HFFc6 (cell line): ENCODE measurements at regions not wholly inside any gene's neighbourhood (a gene's known extent, or its start where the extent isn't known, plus 50 kb on each side); places are given as distances from the start of the nearest gene placed in this dataset.
"Not testable (repeated sequence)": the region's sequence is repeated elsewhere in the genome, so short reads cannot be mapped to it uniquely, and the experiment has no call there.

Experiments
- DNase-seq: peaks from one replicate; pipeline ENCODE4 v3.0.0-alpha.2; 2018
- H3K27ac Mint-ChIP-seq: 2 replicates; pipeline ENCODE4 v1.8.0; 2020; ENCODE audit warnings: mild to moderate bottlenecking, mixed read lengths
- H3K27me3 Mint-ChIP-seq: 2 replicates; pipeline ENCODE4 v1.8.0; 2021; ENCODE audit warnings: mild to moderate bottlenecking, moderate library complexity, mixed read lengths; ENCODE audit not compliant: insufficient read depth
- H3K36me3 Mint-ChIP-seq: 2 replicates; pipeline ENCODE4 v1.8.0; 2021; ENCODE audit warnings: low read depth, mixed read lengths
- H3K4me1 Mint-ChIP-seq: 2 replicates; pipeline ENCODE4 v1.8.0; 2020; ENCODE audit warnings: low read depth, mixed read lengths
- H3K4me3 Mint-ChIP-seq: 2 replicates; pipeline ENCODE4 v1.8.0; 2020; ENCODE audit warnings: mild to moderate bottlenecking, moderate library complexity, mixed read lengths
- H3K9me3 Mint-ChIP-seq: 2 replicates; pipeline ENCODE4 v1.8.0; 2020; ENCODE audit warnings: mild to moderate bottlenecking, mixed read lengths
- TF ChIP-seq, protein P1 (sequence below): fragments of 200-600 bp; sonication (generic); IDR thresholded peaks from 2 replicates; pipeline ENCODE4 v1.5.0; 2021; ENCODE audit warnings: antibody characterized with exemption, mild to moderate bottlenecking

- Mint-ChIP-seq H3K27ac (no peak overlapping the region), H3K9me3 (peaks cover 5% of the 10 kb centered on the region; the same call in 1 of the 2 replicates), H3K4me1 (no peaks in the 10 kb centered on the region), H3K36me3 (no peaks in the 10 kb centered on the region), H3K4me3 (no peak overlapping the region), H3K27me3 (peaks cover 14% of the 10 kb centered on the region)
- TF ChIP-seq, protein P1, sequence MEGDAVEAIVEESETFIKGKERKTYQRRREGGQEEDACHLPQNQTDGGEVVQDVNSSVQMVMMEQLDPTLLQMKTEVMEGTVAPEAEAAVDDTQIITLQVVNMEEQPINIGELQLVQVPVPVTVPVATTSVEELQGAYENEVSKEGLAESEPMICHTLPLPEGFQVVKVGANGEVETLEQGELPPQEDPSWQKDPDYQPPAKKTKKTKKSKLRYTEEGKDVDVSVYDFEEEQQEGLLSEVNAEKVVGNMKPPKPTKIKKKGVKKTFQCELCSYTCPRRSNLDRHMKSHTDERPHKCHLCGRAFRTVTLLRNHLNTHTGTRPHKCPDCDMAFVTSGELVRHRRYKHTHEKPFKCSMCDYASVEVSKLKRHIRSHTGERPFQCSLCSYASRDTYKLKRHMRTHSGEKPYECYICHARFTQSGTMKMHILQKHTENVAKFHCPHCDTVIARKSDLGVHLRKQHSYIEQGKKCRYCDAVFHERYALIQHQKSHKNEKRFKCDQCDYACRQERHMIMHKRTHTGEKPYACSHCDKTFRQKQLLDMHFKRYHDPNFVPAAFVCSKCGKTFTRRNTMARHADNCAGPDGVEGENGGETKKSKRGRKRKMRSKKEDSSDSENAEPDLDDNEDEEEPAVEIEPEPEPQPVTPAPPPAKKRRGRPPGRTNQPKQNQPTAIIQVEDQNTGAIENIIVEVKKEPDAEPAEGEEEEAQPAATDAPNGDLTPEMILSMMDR, result no peak
- no peak for DNase-seq
Observed at GRCh38 chr4:110332483-110332882, 134.1 kb upstream of the ELOVL6 start.

DNA sequence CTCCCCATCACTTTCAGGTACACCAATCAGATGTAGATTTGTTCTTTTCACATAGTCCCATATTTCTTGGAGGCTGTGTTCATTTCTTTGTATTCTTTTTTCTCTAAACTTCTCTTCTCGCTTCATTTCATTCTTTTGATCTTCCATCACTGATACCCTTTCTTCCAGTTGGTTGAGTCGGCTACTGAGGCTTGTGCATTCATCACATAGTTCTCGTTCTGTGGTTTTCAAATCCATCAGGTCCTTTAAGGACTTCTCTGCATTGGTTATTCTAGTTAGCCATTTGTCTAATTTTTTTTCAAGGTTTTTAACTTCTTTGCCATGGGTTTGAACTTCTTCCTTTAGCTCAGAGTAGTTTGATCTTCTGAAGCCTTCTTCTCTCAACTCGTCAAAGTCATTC lies 128.0 kb upstream of the ELOVL6 start:
- not testable (repeated sequence) for H3K36me3 Mint-ChIP-seq, H3K27ac Mint-ChIP-seq, H3K4me1 Mint-ChIP-seq, H3K4me3 Mint-ChIP-seq, DNase-seq
- H3K27me3 Mint-ChIP-seq, result peaks cover 12% of the 10 kb centered on the region
- H3K9me3 Mint-ChIP-seq, result peaks cover 12% of the 10 kb centered on the region; the same call in 1 of the 2 replicates

GRCh38 chr4:110310795-110311194 lies 112.4 kb upstream of the ELOVL6 start:
- Mint-ChIP-seq H3K9me3 (no peaks in the 10 kb centered on the region), H3K27me3 (peaks cover 4% of the 10 kb centered on the region), H3K27ac (no peak overlapping the region), H3K4me3 (no peak overlapping the region), H3K4me1 (no peaks in the 10 kb centered on the region), H3K36me3 (no peaks in the 10 kb centered on the region)
- TF ChIP-seq, protein P1, result no peak
- DNase-seq, result no peak

DNA sequence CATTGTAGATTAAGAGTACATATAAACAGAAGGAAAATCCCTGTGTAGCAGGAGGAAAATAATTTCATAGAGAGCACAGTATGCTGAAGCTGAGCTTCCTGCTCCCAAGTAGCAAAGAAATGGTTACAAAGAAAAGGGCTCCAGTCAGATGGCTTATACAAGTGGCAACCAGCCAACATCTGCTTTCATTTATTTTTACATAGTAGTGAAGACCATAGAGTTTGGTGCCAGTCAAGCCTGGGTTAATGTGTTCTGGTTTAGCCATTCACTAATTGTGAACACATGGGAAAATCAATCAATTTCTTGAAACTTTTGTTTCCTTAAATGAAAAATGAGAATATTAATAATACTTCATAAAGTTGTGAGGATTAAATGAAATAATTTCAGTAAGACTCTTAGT lies 111.3 kb upstream of the ELOVL6 start:
- no peak overlapping the region for H3K27ac Mint-ChIP-seq
- no peak for DNase-seq
- H3K4me1 Mint-ChIP-seq, result no peaks in the 10 kb centered on the region
- TF ChIP-seq, protein P1, result no peak
- no peaks in the 10 kb centered on the region for H3K36me3 Mint-ChIP-seq
- H3K27me3 Mint-ChIP-seq, result peaks cover 6% of the 10 kb centered on the region
- H3K4me3 Mint-ChIP-seq, result no peak overlapping the region
- no peaks in the 10 kb centered on the region for H3K9me3 Mint-ChIP-seq

DNA sequence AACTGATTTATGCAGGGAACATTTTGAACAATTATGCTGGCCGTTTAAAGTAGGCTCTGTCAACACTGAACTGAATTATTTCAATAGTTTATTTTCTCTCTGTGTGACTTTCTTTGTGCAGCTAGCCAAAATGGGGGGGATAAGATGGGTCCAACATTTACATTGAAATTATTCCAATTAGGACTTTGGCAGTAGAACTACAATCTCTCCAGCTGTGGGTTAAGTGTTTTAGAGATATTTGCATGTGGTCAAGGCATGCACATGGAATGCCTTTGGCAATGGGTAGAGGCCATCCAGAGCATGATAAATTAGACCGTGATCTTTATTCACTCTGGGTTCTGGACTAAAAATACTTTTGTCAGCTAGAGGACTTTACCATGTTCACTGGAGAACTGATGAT lies 107.9 kb upstream of the ELOVL6 start:
- TF ChIP-seq, protein P1, result no peak
- H3K4me3 Mint-ChIP-seq, result no peak overlapping the region
- H3K4me1 Mint-ChIP-seq, result no peaks in the 10 kb centered on the region
- H3K36me3 Mint-ChIP-seq, result no peaks in the 10 kb centered on the region
- no peak overlapping the region for H3K27ac Mint-ChIP-seq
- DNase-seq, result no peak
- H3K9me3 Mint-ChIP-seq, result no peaks in the 10 kb centered on the region
- H3K27me3 Mint-ChIP-seq, result peaks cover 8% of the 10 kb centered on the region

DNA sequence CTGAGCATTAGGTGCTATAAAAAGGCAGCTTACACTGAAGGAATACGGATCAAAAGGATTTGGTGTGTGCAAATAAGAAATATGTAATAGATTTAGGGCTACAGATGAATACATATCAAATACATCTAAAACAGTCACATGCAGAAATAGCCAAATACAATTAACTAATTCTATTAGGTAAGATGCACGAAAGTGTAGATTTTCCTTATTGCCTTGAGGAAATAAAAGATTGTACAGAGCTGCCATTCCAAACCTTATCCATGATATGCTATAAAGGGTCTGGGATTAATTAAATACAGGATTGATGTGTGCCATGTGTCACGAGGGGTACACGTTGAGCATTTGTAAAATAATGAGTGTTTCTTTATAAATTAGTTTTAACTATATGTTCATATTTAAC lies 107.0 kb upstream of the ELOVL6 start:
- no peaks in the 10 kb centered on the region for H3K4me1 Mint-ChIP-seq
- no peaks in the 10 kb centered on the region for H3K36me3 Mint-ChIP-seq
- H3K4me3 Mint-ChIP-seq, result no peak overlapping the region
- peaks cover 10% of the 10 kb centered on the region for H3K27me3 Mint-ChIP-seq
- DNase-seq, result no peak
- no peaks in the 10 kb centered on the region for H3K9me3 Mint-ChIP-seq
- TF ChIP-seq, protein P1, result no peak
- H3K27ac Mint-ChIP-seq, result no peak overlapping the region
